ENCODE measurements at regions not wholly inside any gene's neighbourhood (a gene's known extent, or its start where the extent isn't known, plus 50 kb on each side); places are given as distances from the start of the nearest gene placed in this dataset.

DNA sequence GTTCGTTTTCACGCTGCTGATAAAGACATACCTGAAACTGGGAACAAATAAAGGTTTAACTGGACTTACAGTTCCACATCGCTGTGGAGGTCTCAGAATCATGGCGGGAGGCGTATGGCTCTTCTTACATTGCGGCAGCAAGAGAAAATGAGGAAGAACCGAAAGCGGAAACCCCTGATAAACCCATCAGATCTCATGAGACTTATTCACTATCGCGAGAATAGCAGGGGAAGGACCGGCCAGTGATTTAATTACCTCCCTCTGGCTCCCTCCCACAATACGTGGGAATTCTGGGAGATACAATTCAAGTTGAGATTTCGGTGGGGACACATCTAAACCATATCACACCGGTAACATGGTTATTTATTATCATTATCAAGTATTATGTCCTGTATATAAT lies 2204.5 kb downstream of the ARAP2 start:
- in situ Hi-C loops (cut with HindIII; ENCODE audit: low pct_unique_long_range_greater_than_20kb, low sequenced_read_pairs): no loop called here
- no peaks in the 10 kb centered on the region for H3K27me3 ChIP-seq (ENCODE audit: control insufficient read depth, insufficient read depth, low read length)
- CTCF ChIA-PET: no interaction called here
- no peak overlapping the region for H3K27ac ChIP-seq (ENCODE audit: low read length)
- H3K36me3 ChIP-seq (ENCODE audit: control insufficient read depth, insufficient read depth, low read length): no peaks in the 10 kb centered on the region
- H3K4me3 ChIP-seq (ENCODE audit: low read depth in 2 of 2, low read length in 2 of 2): no peak overlapping the region
- no peaks in the 10 kb centered on the region for H3K9me3 ChIP-seq (ENCODE audit: control insufficient read depth, insufficient read depth, low read depth, low read length)
- ATAC-seq: no peak
- no TSS peak for BruUV-seq (replicated peaks)
- DNase-seq (ENCODE audit: low read depth, low spot score): no peak
- TF ChIP-seq, protein P1, sequence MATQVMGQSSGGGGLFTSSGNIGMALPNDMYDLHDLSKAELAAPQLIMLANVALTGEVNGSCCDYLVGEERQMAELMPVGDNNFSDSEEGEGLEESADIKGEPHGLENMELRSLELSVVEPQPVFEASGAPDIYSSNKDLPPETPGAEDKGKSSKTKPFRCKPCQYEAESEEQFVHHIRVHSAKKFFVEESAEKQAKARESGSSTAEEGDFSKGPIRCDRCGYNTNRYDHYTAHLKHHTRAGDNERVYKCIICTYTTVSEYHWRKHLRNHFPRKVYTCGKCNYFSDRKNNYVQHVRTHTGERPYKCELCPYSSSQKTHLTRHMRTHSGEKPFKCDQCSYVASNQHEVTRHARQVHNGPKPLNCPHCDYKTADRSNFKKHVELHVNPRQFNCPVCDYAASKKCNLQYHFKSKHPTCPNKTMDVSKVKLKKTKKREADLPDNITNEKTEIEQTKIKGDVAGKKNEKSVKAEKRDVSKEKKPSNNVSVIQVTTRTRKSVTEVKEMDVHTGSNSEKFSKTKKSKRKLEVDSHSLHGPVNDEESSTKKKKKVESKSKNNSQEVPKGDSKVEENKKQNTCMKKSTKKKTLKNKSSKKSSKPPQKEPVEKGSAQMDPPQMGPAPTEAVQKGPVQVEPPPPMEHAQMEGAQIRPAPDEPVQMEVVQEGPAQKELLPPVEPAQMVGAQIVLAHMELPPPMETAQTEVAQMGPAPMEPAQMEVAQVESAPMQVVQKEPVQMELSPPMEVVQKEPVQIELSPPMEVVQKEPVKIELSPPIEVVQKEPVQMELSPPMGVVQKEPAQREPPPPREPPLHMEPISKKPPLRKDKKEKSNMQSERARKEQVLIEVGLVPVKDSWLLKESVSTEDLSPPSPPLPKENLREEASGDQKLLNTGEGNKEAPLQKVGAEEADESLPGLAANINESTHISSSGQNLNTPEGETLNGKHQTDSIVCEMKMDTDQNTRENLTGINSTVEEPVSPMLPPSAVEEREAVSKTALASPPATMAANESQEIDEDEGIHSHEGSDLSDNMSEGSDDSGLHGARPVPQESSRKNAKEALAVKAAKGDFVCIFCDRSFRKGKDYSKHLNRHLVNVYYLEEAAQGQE (IDR thresholded peaks at IDR 0.05; ENCODE audit: insufficient read depth in 1 of 2, low read depth in 2 of 2, low read length in 1 of 2): no peak
- TF ChIP-seq TCF7L2 (IDR thresholded peaks at IDR 0.05; ENCODE audit: low read depth, low read length): no peak
- no peak for TF ChIP-seq POLR2AphosphoS5 (IDR thresholded peaks at IDR 0.05; ENCODE audit: low read depth, low read length)
- TF ChIP-seq, protein P2, sequence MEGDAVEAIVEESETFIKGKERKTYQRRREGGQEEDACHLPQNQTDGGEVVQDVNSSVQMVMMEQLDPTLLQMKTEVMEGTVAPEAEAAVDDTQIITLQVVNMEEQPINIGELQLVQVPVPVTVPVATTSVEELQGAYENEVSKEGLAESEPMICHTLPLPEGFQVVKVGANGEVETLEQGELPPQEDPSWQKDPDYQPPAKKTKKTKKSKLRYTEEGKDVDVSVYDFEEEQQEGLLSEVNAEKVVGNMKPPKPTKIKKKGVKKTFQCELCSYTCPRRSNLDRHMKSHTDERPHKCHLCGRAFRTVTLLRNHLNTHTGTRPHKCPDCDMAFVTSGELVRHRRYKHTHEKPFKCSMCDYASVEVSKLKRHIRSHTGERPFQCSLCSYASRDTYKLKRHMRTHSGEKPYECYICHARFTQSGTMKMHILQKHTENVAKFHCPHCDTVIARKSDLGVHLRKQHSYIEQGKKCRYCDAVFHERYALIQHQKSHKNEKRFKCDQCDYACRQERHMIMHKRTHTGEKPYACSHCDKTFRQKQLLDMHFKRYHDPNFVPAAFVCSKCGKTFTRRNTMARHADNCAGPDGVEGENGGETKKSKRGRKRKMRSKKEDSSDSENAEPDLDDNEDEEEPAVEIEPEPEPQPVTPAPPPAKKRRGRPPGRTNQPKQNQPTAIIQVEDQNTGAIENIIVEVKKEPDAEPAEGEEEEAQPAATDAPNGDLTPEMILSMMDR (IDR thresholded peaks at IDR 0.05): no peak
- no peak for TF ChIP-seq SIN3A (IDR thresholded peaks at IDR 0.05; ENCODE audit: borderline replicate concordance, insufficient read depth, low read depth, low read length)
- intact Hi-C loops (cut with micrococcal nuclease; ENCODE audit: unreplicated experiment): no loop called here
- H3K4me1 ChIP-seq (ENCODE audit: control insufficient read depth, insufficient read depth, low read length): no peaks in the 10 kb centered on the region
- POLR2A ChIA-PET: no interaction called here

DNA sequence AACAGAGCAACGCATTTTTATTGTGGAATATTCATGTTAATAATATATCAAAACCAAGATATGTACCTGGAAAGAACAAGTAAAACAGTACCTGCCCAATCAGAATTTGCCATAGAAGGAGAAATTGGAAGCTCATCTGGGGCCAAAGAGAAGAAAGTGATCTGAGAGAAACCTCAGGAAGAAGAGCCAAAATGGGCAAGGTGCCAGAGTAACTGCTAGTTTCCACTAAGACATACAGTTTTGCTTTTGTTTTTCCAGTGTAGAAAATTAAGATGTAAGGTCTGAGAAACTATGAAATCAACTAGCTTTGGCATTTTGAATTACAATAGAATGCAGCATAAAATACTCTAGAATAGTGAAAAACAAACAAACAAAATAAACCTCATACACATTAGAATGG lies 2201.2 kb downstream of the ARAP2 start:
- Histone ChIP-seq H3K9me3 (ENCODE audit: control insufficient read depth, insufficient read depth, low read depth, low read length) (no peaks in the 10 kb centered on the region), H3K4me3 (ENCODE audit: low read depth in 2 of 2, low read length in 2 of 2) (no peak overlapping the region), H3K27ac (ENCODE audit: low read length) (no peak overlapping the region), H3K27me3 (ENCODE audit: control insufficient read depth, insufficient read depth, low read length) (no peaks in the 10 kb centered on the region), H3K4me1 (ENCODE audit: control insufficient read depth, insufficient read depth, low read length) (no peaks in the 10 kb centered on the region), H3K36me3 (ENCODE audit: control insufficient read depth, insufficient read depth, low read length) (no peaks in the 10 kb centered on the region)
- TF ChIP-seq TCF7L2 (IDR thresholded peaks at IDR 0.05; ENCODE audit: low read depth, low read length) (no peak), SIN3A (IDR thresholded peaks at IDR 0.05; ENCODE audit: borderline replicate concordance, insufficient read depth, low read depth, low read length) (no peak), POLR2AphosphoS5 (IDR thresholded peaks at IDR 0.05; ENCODE audit: low read depth, low read length) (no peak)
- TF ChIP-seq, protein P1 (IDR thresholded peaks at IDR 0.05; ENCODE audit: insufficient read depth in 1 of 2, low read depth in 2 of 2, low read length in 1 of 2): no peak
- TF ChIP-seq, protein P2 (IDR thresholded peaks at IDR 0.05): no peak
- in situ Hi-C loops (cut with HindIII; ENCODE audit: low pct_unique_long_range_greater_than_20kb, low sequenced_read_pairs): no loop called here
- no TSS peak for BruUV-seq (replicated peaks)
- DNase-seq (ENCODE audit: low read depth, low spot score) (no peak), ATAC-seq (no peak)
- POLR2A ChIA-PET: no interaction called here
- CTCF ChIA-PET: no interaction called here
- intact Hi-C loops (cut with micrococcal nuclease; ENCODE audit: unreplicated experiment): no loop called here

All from Panc1 (cell line).